IPS-15b (cell line): ENCODE measurements at regions not wholly inside any gene's neighbourhood (a gene's known extent, or its start where the extent isn't known, plus 50 kb on each side); places are given as distances from the start of the nearest gene placed in this dataset.
A peak's percentile ranks its signal among the peaks of the same experiment; 100 is the strongest.
"Not testable (repeated sequence)": the region's sequence is repeated elsewhere in the genome, so short reads cannot be mapped to it uniquely, and the experiment has no call there.

Experiments used
- H3K27me3 ChIP-seq: one replicate; pipeline ENCODE4 v1.6.1; 2013; ENCODE audit warnings: low read length; ENCODE audit not compliant: control insufficient read depth, insufficient read depth
- H3K36me3 ChIP-seq: one replicate; pipeline ENCODE4 v1.6.1; 2013; ENCODE audit warnings: low read length; ENCODE audit not compliant: control insufficient read depth, insufficient read depth
- H3K4me1 ChIP-seq: one replicate; pipeline ENCODE4 v1.6.1; 2013; ENCODE audit warnings: mild to moderate bottlenecking, low read length; ENCODE audit not compliant: control insufficient read depth, insufficient read depth
- H3K4me3 ChIP-seq: one replicate; pipeline ENCODE4 v1.5.1; 2013; ENCODE audit warnings: low read depth, low read length
- H3K9ac ChIP-seq: one replicate; pipeline ENCODE4 v1.6.1; 2013; ENCODE audit warnings: low read depth, mild to moderate bottlenecking, low read length
- H3K9me3 ChIP-seq: one replicate; pipeline ENCODE4 v1.6.1; 2013; ENCODE audit warnings: mild to moderate bottlenecking, low read length; ENCODE audit not compliant: control insufficient read depth, insufficient read depth

- Histone ChIP-seq H3K9me3 (no peaks in the 10 kb centered on the region), H3K36me3 (no peaks in the 10 kb centered on the region), H3K4me3 (no peak overlapping the region), H3K27me3 (peaks cover 10% of the 10 kb centered on the region), H3K4me1 (no peaks in the 10 kb centered on the region), H3K9ac (no peak overlapping the region)
Observed at GRCh38 chr15:28459279-28459678, 73.5 kb downstream of the GOLGA8G start.

GRCh38 chr15:28457396-28457932, 75.3 kb downstream of the GOLGA8G start:
- not testable (repeated sequence) for H3K27me3 ChIP-seq, H3K36me3 ChIP-seq, H3K4me1 ChIP-seq, H3K4me3 ChIP-seq, H3K9me3 ChIP-seq, H3K9ac ChIP-seq

- Histone ChIP-seq H3K9me3 (no peaks in the 10 kb centered on the region), H3K4me1 (no peaks in the 10 kb centered on the region), H3K36me3 (no peaks in the 10 kb centered on the region), H3K27me3 (peaks cover 10% of the 10 kb centered on the region), H3K4me3 (no peak overlapping the region), H3K9ac (no peak overlapping the region)
Observed at GRCh38 chr15:28456476-28457395, 76.0 kb downstream of the GOLGA8G start.

- H3K4me3 ChIP-seq, H3K9me3 ChIP-seq, H3K9ac ChIP-seq, H3K4me1 ChIP-seq, H3K27me3 ChIP-seq, H3K36me3 ChIP-seq: not testable (repeated sequence)
Observed at GRCh38 chr15:28455537-28456475, 77.0 kb downstream of the GOLGA8G start.

- H3K4me1 ChIP-seq, H3K9ac ChIP-seq, H3K36me3 ChIP-seq, H3K9me3 ChIP-seq, H3K27me3 ChIP-seq: not testable (repeated sequence)
- H3K4me3 ChIP-seq = peak overlapping the region; percentile 32
Observed at GRCh38 chr15:28454751-28455220, 76.3 kb downstream of the GOLGA8F start.
